Esophagus squamous epithelium (tissue), 5 donors: ENCODE measurements at regions not wholly inside any gene's neighbourhood (a gene's known extent, or its start where the extent isn't known, plus 50 kb on each side); places are given as distances from the start of the nearest gene placed in this dataset.

Source experiments
- DNase-seq: peaks from one replicate; lab custom pipeline; 2025; lab: John Stamatoyannopoulos, UW
- H3K27ac ChIP-seq, 4 donors: fragments of 200-600 bp; sonication (generic); one replicate each; pipeline ENCODE4 v1.5.1; 2016 to 2019; ENCODE audit warnings: mild to moderate bottlenecking in 1 of 4
- H3K27me3 ChIP-seq, 4 donors: fragments of 200-600 bp; sonication (generic); 1 replicate in 3 of 4; 2 replicates in 1 of 4; pipeline versions ENCODE4 v1.5.1 to v1.6.0; 2017 to 2021; ENCODE audit warnings: antibody characterized with exemption in 1 of 4
- H3K36me3 ChIP-seq, 3 donors: fragments of 200-600 bp; sonication (generic); one replicate each; pipeline ENCODE4 v1.5.1; 2016 to 2019
- H3K4me1 ChIP-seq, 3 donors: fragments of 200-600 bp; sonication (generic); one replicate each; pipeline ENCODE4 v1.5.1; 2017 to 2019
- H3K4me3 ChIP-seq, 4 donors: fragments of 200-600 bp; sonication (generic); 1 replicate in 3 of 4; 2 replicates in 1 of 4; pipeline ENCODE4 v1.5.1; 2016 to 2019; ENCODE audit warnings: mild to moderate bottlenecking in 2 of 4, moderate library complexity in 1 of 4
- H3K9me3 ChIP-seq, 3 donors: fragments of 200-600 bp; sonication (generic); one replicate each; pipeline ENCODE4 v1.5.1; 2016 to 2019
- POLR2A ChIP-seq, 4 donors: fragments of 450-650 bp; IDR thresholded peaks; one replicate each; pipeline ENCODE4 v1.6.1; 2017; ENCODE audit warnings: antibody characterized with exemption in 4 of 4, mild to moderate bottlenecking in 4 of 4, moderate library complexity in 3 of 4
- WGBS, 2 donors: methylation state at CpG; one replicate each; pipeline ENCODE4 v1.1.5; 2018; 5-methylcytosine and 5-hydroxymethylcytosine counted together
- intact Hi-C: fragments of 100-400 bp; cut with DNase I; formaldehyde crosslinking; loops from one replicate; pipeline ENCODE4 v1.15.0; 2022
- TF ChIP-seq, protein P1 (sequence below), 6 experiments: fragments of 450-650 bp in 4 of 6; fragments of 200-600 bp in 2 of 6; sonication (generic) in 2 of 6; IDR thresholded peaks; one replicate each; pipeline ENCODE4 v1.5.1; 2016 to 2019; ENCODE audit warnings: antibody characterized with exemption in 6 of 6, mild to moderate bottlenecking in 4 of 6, moderate library complexity in 4 of 6
- donor health status: DM: yes; HTN: yes; CAD: no.

GRCh38 chr10:78736926-78737630 is 331.7 kb upstream of the ZMIZ1 start:
- no peak overlapping the region for H3K4me3 ChIP-seq
- TF ChIP-seq, protein P1, sequence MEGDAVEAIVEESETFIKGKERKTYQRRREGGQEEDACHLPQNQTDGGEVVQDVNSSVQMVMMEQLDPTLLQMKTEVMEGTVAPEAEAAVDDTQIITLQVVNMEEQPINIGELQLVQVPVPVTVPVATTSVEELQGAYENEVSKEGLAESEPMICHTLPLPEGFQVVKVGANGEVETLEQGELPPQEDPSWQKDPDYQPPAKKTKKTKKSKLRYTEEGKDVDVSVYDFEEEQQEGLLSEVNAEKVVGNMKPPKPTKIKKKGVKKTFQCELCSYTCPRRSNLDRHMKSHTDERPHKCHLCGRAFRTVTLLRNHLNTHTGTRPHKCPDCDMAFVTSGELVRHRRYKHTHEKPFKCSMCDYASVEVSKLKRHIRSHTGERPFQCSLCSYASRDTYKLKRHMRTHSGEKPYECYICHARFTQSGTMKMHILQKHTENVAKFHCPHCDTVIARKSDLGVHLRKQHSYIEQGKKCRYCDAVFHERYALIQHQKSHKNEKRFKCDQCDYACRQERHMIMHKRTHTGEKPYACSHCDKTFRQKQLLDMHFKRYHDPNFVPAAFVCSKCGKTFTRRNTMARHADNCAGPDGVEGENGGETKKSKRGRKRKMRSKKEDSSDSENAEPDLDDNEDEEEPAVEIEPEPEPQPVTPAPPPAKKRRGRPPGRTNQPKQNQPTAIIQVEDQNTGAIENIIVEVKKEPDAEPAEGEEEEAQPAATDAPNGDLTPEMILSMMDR (IDR thresholded peaks at IDR 0.05) = no peak
- TF ChIP-seq POLR2A (IDR thresholded peaks at IDR 0.05) = no peak
- H3K27ac ChIP-seq = no peak overlapping the region
- no peaks in the 10 kb centered on the region for H3K9me3 ChIP-seq
- H3K27me3 ChIP-seq = peaks cover 0 to 39% (median 0%) of the 10 kb centered on the region in 4 donors
- 62 to 90% methylated on average over 3 to 4 of the region's 4 CpGs for WGBS, 2 donors
- H3K4me1 ChIP-seq = peaks cover 0 to 10% (median 8%) of the 10 kb centered on the region in 3 donors
- H3K36me3 ChIP-seq = no peaks in the 10 kb centered on the region
- no peak for DNase-seq
- intact Hi-C loops = no loop called here

- no peaks in the 10 kb centered on the region for H3K36me3 ChIP-seq
- peaks cover 0 to 35% (median 0%) of the 10 kb centered on the region in 4 donors for H3K27me3 ChIP-seq
- H3K9me3 ChIP-seq = no peaks in the 10 kb centered on the region
- H3K4me1 ChIP-seq = peaks cover 0 to 19% (median 8%) of the 10 kb centered on the region in 3 donors
- no peak overlapping the region for H3K27ac ChIP-seq
- TF ChIP-seq POLR2A (IDR thresholded peaks at IDR 0.05) = no peak
- TF ChIP-seq, protein P1 (IDR thresholded peaks at IDR 0.05) = no peak
- no peak overlapping the region for H3K4me3 ChIP-seq
- intact Hi-C loops = no loop called here
- no peak for DNase-seq
- WGBS, 2 donors = 72 to 82% methylated on average over 5 to 7 of the region's 7 CpGs
Measured at GRCh38 chr10:78737883-78738856, 330.6 kb upstream of the ZMIZ1 start.

- WGBS, 2 donors = 71 to 82% methylated on average over 5 of the region's 5 CpGs
- no peaks in the 10 kb centered on the region for H3K36me3 ChIP-seq
- TF ChIP-seq, protein P1 (IDR thresholded peaks at IDR 0.05) = no peak
- TF ChIP-seq POLR2A (IDR thresholded peaks at IDR 0.05) = no peak
- peaks cover 0 to 24% (median 8%) of the 10 kb centered on the region in 3 donors for H3K4me1 ChIP-seq
- no peak overlapping the region for H3K4me3 ChIP-seq
- H3K9me3 ChIP-seq = no peaks in the 10 kb centered on the region
- H3K27me3 ChIP-seq = peaks cover 0 to 35% (median 0%) of the 10 kb centered on the region in 4 donors
- H3K27ac ChIP-seq = no peak overlapping the region
- DNase-seq = no peak
- intact Hi-C loops = no loop called here
Measured at GRCh38 chr10:78738861-78739260, 329.9 kb upstream of the ZMIZ1 start.

DNA sequence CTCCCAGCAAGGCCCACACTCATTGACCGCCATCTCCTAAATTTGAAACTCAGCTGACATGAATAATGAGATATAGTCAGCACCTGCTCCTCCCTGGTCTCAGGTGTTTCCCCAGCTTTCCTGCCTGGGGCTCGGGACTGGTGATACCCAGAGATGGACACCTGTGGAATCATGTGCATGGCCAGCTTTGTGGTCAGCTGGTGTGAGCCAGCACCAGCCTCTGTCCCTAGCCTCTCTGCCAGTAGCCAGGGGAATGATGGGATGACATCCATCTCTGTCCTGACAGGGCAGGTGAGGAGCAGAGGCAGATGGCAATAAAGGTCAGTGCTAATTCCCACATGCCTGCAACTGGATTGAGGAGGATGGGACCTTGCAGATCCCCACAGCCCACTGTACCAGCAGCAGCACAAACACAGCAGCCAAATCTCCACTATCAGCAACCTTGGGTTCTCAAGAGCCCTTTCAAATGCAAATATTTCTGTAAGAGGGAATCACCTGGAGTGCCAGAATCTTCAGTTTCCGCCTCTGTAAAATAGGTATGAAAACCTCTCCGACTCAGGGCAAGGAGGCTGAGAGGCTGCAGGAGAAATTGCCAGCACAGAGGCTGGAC is 329.2 kb upstream of the ZMIZ1 start:
- H3K9me3 ChIP-seq = no peaks in the 10 kb centered on the region
- H3K4me3 ChIP-seq = no peak overlapping the region
- H3K27me3 ChIP-seq = peaks cover 0 to 38% (median 0%) of the 10 kb centered on the region in 4 donors
- DNase-seq = no peak
- 79 to 80% methylated on average over 2 to 4 of the region's 4 CpGs for WGBS, 2 donors
- H3K27ac ChIP-seq = no peak overlapping the region
- no peaks in the 10 kb centered on the region for H3K36me3 ChIP-seq
- TF ChIP-seq, protein P1 (IDR thresholded peaks at IDR 0.05) = no peak
- no peak for TF ChIP-seq POLR2A (IDR thresholded peaks at IDR 0.05)
- peaks cover 0 to 31% (median 11%) of the 10 kb centered on the region in 3 donors for H3K4me1 ChIP-seq
- intact Hi-C loops = no loop called here
